B cell (primary cell): ENCODE measurements at regions not wholly inside any gene's neighbourhood (a gene's known extent, or its start where the extent isn't known, plus 50 kb on each side); places are given as distances from the start of the nearest gene placed in this dataset.

ENCODE experiments used
- ATAC-seq: fragments of 200-7000 bp; cut with Tn5 transposase; one replicate; pipeline ENCODE4 v1.10.0; 2021; ENCODE audit warnings: low read depth, mild to moderate bottlenecking, moderate number of reproducible peaks, moderate library complexity
- CTCF ChIA-PET: fragments of 350-600 bp; sonication (Branson Sonifier 250); formaldehyde crosslinking; loops from one replicate; lab custom pipeline; 2021; ENCODE audit warnings: antibody characterized with exemption, inconsistent platforms; lab: Charles Lee
- POLR2A ChIA-PET: fragments of 350-600 bp; sonication (Branson Sonifier 250); formaldehyde crosslinking; loops from one replicate; lab custom pipeline; 2021; ENCODE audit warnings: antibody characterized with exemption; lab: Charles Lee
- DNase-seq: peaks from one replicate; pipeline ENCODE4 v3.0.0; 2013
- H2AFZ ChIP-seq: 2 replicates; pipeline ENCODE4 v1.6.1; 2012; ENCODE audit warnings: mild to moderate bottlenecking, low read depth, low read length; ENCODE audit not compliant: insufficient read depth, poor library complexity, severe bottlenecking
- H3K27ac ChIP-seq, 2 donors: 1 replicate in 1 of 2; 2 replicates in 1 of 2; pipeline ENCODE4 v1.5.1; 2012 to 2013; ENCODE audit warnings: low read length in 2 of 2, mild to moderate bottlenecking in 2 of 2, moderate library complexity in 1 of 2
- H3K27me3 ChIP-seq, 4 experiments: fragments of 200-600 bp in 1 of 4; sonication (generic) in 1 of 4; replicated peaks in 1 of 4; 1 replicate in 2 of 4; 2 replicates in 2 of 4; pipeline versions ENCODE4 v1.6.1 to v1.7.0; 2013 to 2016; ENCODE audit warnings: low read length in 3 of 4, mild to moderate bottlenecking in 2 of 4, mixed read lengths in 1 of 4, moderate library complexity in 1 of 4; ENCODE audit not compliant: insufficient read depth in 4 of 4, control insufficient read depth in 3 of 4; ENCODE audit errors: control extremely low read depth in 1 of 4
- H3K36me3 ChIP-seq, 2 experiments: replicated peaks in 1 of 2; 1 replicate in 1 of 2; 2 replicates in 1 of 2; pipeline versions ENCODE4 v1.6.1 to v1.7.1; 2013; ENCODE audit warnings: low read length in 1 of 2; ENCODE audit not compliant: insufficient read depth in 2 of 2, control insufficient read depth in 1 of 2; ENCODE audit errors: control extremely low read depth in 1 of 2, extremely low read depth in 1 of 2
- H3K4me1 ChIP-seq, 2 donors: fragments of 200-600 bp in 1 of 2; sonication (generic) in 1 of 2; 1 replicate in 1 of 2; 2 replicates in 1 of 2; pipeline versions ENCODE4 v1.5.1 to v1.6.1; 2013 to 2017; ENCODE audit warnings: low read length in 2 of 2; ENCODE audit not compliant: control insufficient read depth in 2 of 2, insufficient read depth in 2 of 2
- H3K4me2 ChIP-seq: replicated peaks from 2 replicates; pipeline ENCODE3; 2012; ENCODE audit warnings: mild to moderate bottlenecking, low read depth, low read length; ENCODE audit not compliant: poor library complexity, severe bottlenecking
- H3K4me3 ChIP-seq, 5 experiments: fragments of 200-600 bp in 1 of 5; sonication (generic) in 1 of 5; 1 replicate in 3 of 5; 2 replicates in 2 of 5; pipeline versions ENCODE4 v1.5.1 to v1.7.0; 2011 to 2016; ENCODE audit warnings: low read length in 4 of 5, mild to moderate bottlenecking in 4 of 5, low read depth in 2 of 5, control low read depth in 1 of 5, moderate library complexity in 1 of 5; ENCODE audit not compliant: insufficient read depth in 1 of 5; ENCODE audit errors: control extremely low read depth in 1 of 5, extremely low read depth in 1 of 5
- H3K79me2 ChIP-seq: fragments of 200-600 bp; sonication (generic); one replicate; pipeline ENCODE4 v1.6.0; 2016; ENCODE audit warnings: low read length; ENCODE audit not compliant: control insufficient read depth, insufficient read depth
- H3K9ac ChIP-seq: fragments of 200-600 bp; sonication (generic); 2 replicates; pipeline ENCODE4 v1.6.1; 2017; ENCODE audit warnings: mild to moderate bottlenecking, low read length, moderate library complexity
- H3K9me3 ChIP-seq, 3 donors: one replicate each; pipeline versions ENCODE4 v1.6.1 to v1.7.1; 2013; ENCODE audit warnings: low read length in 2 of 3; ENCODE audit not compliant: control insufficient read depth in 2 of 3, insufficient read depth in 1 of 3; ENCODE audit errors: control extremely low read depth in 1 of 3
- H4K20me1 ChIP-seq: 2 replicates; pipeline ENCODE4 v1.6.0; 2012; ENCODE audit warnings: mild to moderate bottlenecking, low read length; ENCODE audit not compliant: insufficient read depth, control insufficient read depth, poor library complexity, severe bottlenecking
- H3K27ac Mint-ChIP-seq: one replicate; pipeline ENCODE4 v1.8.0; 2021; ENCODE audit warnings: mixed read lengths
- H3K27me3 Mint-ChIP-seq: one replicate; pipeline ENCODE4 v1.8.0; 2021; ENCODE audit warnings: mixed read lengths
- H3K4me1 Mint-ChIP-seq: one replicate; pipeline ENCODE4 v1.8.0; 2021; ENCODE audit warnings: mixed read lengths
- H3K4me3 Mint-ChIP-seq: one replicate; pipeline ENCODE4 v1.8.0; 2021; ENCODE audit warnings: mixed read lengths
- H3K9me3 Mint-ChIP-seq: one replicate; pipeline ENCODE4 v1.8.0; 2022; ENCODE audit warnings: mixed read lengths; ENCODE audit not compliant: insufficient read depth
- EZH2 ChIP-seq: IDR thresholded peaks from 2 replicates; pipeline ENCODE4 v1.6.1; 2012; ENCODE audit warnings: borderline replicate concordance, low read depth, mild to moderate bottlenecking, moderate library complexity, low read length; ENCODE audit not compliant: insufficient read depth, poor library complexity, severe bottlenecking
- WGBS: methylation state at CpG from one replicate; pipeline ENCODE4 v1.1.5; 2013; ENCODE audit warnings: missing lambda C conversion rate; ENCODE audit not compliant: insufficient coverage; 5-methylcytosine and 5-hydroxymethylcytosine counted together
- intact Hi-C: fragments of 100-400 bp; cut with micrococcal nuclease; formaldehyde crosslinking; loops from one replicate; pipeline ENCODE4 v1.10.0; 2022
- TF ChIP-seq, protein P1 (sequence below): fragments of 200-600 bp; IDR thresholded peaks from one replicate; pipeline ENCODE4 v1.8.0; 2022; ENCODE audit warnings: antibody characterized with exemption, mild to moderate bottlenecking

DNA sequence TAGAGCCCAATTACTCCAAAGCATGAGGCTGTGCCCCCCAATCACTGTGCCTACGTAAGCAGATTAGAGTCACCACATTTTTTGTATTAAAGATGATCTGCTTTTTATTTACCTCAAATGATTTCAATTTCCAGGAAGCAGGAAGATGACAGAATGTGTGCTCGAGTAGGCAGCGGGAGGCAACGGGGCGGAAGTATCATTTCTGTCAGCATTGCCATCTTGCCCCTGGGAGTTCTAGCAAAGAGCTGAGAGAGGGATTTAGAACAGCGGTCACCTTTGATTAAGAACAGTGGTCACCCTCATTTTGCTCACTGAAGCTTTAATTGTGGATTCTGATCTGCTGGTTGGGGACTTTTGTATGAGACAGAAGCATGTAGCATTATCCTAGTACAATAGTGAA, 117.1 kb upstream of the FAM13C start:
- 94% methylated on average over 5 of the region's 6 CpGs for WGBS
- Histone ChIP-seq H4K20me1 (no peaks in the 10 kb centered on the region), H3K79me2 (no peaks in the 10 kb centered on the region), H3K4me3 (no peak overlapping the region), H3K9ac (no peak overlapping the region), H3K27ac (no peak overlapping the region), H3K4me2 (no peak overlapping the region), H3K9me3 (no peaks in the 10 kb centered on the region), H3K36me3 (no peaks in the 10 kb centered on the region), H3K4me1 (no peaks in the 10 kb centered on the region), H2AFZ (no peak overlapping the region), H3K27me3 (no peaks in the 10 kb centered on the region)
- no peak for DNase-seq
- intact Hi-C loops, result no loop called here
- Mint-ChIP-seq H3K9me3 (peaks cover 5% of the 10 kb centered on the region), H3K27me3 (no peaks in the 10 kb centered on the region), H3K27ac (no peak overlapping the region), H3K4me3 (no peak overlapping the region), H3K4me1 (no peaks in the 10 kb centered on the region)
- TF ChIP-seq, protein P1, sequence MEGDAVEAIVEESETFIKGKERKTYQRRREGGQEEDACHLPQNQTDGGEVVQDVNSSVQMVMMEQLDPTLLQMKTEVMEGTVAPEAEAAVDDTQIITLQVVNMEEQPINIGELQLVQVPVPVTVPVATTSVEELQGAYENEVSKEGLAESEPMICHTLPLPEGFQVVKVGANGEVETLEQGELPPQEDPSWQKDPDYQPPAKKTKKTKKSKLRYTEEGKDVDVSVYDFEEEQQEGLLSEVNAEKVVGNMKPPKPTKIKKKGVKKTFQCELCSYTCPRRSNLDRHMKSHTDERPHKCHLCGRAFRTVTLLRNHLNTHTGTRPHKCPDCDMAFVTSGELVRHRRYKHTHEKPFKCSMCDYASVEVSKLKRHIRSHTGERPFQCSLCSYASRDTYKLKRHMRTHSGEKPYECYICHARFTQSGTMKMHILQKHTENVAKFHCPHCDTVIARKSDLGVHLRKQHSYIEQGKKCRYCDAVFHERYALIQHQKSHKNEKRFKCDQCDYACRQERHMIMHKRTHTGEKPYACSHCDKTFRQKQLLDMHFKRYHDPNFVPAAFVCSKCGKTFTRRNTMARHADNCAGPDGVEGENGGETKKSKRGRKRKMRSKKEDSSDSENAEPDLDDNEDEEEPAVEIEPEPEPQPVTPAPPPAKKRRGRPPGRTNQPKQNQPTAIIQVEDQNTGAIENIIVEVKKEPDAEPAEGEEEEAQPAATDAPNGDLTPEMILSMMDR, result no peak
- TF ChIP-seq EZH2, result no peak
- ChIA-PET CTCF (no interaction called here), POLR2A (no interaction called here)
- ATAC-seq, result no peak

DNA sequence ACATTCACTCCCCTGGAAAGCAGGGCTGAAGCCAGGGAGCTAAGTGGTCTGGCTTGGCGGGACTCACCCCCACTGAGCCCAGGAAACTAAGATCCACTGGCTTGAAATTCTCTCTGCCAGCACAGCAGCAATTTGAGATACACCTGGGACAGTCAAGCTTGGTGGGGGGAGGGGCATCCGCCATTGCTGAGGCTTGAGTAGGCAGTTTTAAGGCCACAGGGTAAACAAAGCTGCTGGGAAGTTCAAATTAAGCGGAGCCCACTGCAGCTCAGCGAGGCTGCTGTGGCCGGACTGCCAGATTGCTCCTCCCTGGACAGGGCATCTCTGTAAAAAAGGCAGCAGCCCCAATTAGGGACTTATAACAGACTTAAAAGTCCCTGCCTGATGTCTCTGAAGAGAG, 108.2 kb upstream of the FAM13C start:
- WGBS, result 89% methylated on average over 5 of the region's 5 CpGs
- Histone ChIP-seq H3K9me3 (peaks cover 0 to 10% (median 0%) of the 10 kb centered on the region in 3 donors), H3K27me3 (no peaks in the 10 kb centered on the region), H3K27ac (no peak overlapping the region), H3K4me1 (no peaks in the 10 kb centered on the region), H3K4me3 (no peak overlapping the region), H3K9ac (no peak overlapping the region), H4K20me1 (no peaks in the 10 kb centered on the region), H3K4me2 (no peak overlapping the region), H2AFZ (no peak overlapping the region), H3K36me3 (no peaks in the 10 kb centered on the region), H3K79me2 (no peaks in the 10 kb centered on the region)
- H3K4me1 Mint-ChIP-seq, result no peaks in the 10 kb centered on the region
- POLR2A ChIA-PET, result no interaction called here
- H3K27ac Mint-ChIP-seq, result no peak overlapping the region
- no peak overlapping the region for H3K4me3 Mint-ChIP-seq
- H3K9me3 Mint-ChIP-seq, result peaks cover 5% of the 10 kb centered on the region
- TF ChIP-seq, protein P1, result no peak
- TF ChIP-seq EZH2, result no peak
- ATAC-seq (no peak), DNase-seq (no peak)
- intact Hi-C loops, result no loop called here
- CTCF ChIA-PET, result interaction anchor here (0.7 kb wide), 1 partner anchor 223 kb away, joined by 5 read pairs; no protein-coding TSS in a partner anchor
- H3K27me3 Mint-ChIP-seq, result no peaks in the 10 kb centered on the region
